Adrenal gland (tissue), 9 donors: ENCODE measurements at regions not wholly inside any gene's neighbourhood (a gene's known extent, or its start where the extent isn't known, plus 50 kb on each side); places are given as distances from the start of the nearest gene placed in this dataset.

Experiments
- DNase-seq, 7 donors: peaks; one replicate each; pipeline ENCODE4 v3.0.0-alpha.2; 2019 to 2020
- H3K27ac ChIP-seq, 5 donors: fragments of 200-600 bp; sonication (generic) in 4 of 5; 1 replicate in 3 of 5; 2 replicates in 2 of 5; pipeline versions ENCODE4 v1.5.1 to v1.8.0; 2016 to 2020; ENCODE audit warnings: mild to moderate bottlenecking in 1 of 5
- H3K27me3 ChIP-seq: fragments of 200-600 bp; 2 replicates; pipeline ENCODE4 v1.8.0; 2021
- H3K36me3 ChIP-seq, 2 donors: fragments of 200-600 bp; replicated peaks in 1 of 2; 1 replicate in 1 of 2; 2 replicates in 1 of 2; pipeline versions ENCODE4 v1.5.1 to v1.8.0; 2018 to 2022
- H3K4me1 ChIP-seq, 2 donors: fragments of 200-600 bp; replicated peaks in 1 of 2; 1 replicate in 1 of 2; 2 replicates in 1 of 2; pipeline versions ENCODE4 v1.5.1 to v1.8.0; 2018 to 2021
- H3K4me3 ChIP-seq, 4 donors: fragments of 200-600 bp; sonication (generic) in 3 of 4; one replicate each; pipeline ENCODE4 v1.5.1; 2016 to 2018
- H3K9me3 ChIP-seq, 3 donors: fragments of 200-600 bp; sonication (generic) in 1 of 3; replicated peaks in 1 of 3; 1 replicate in 2 of 3; 2 replicates in 1 of 3; pipeline versions ENCODE4 v1.5.1 to v1.8.0; 2016 to 2021
- CTCF ChIP-seq, 6 experiments: fragments of 450-650 bp in 4 of 6; fragments of 200-600 bp in 2 of 6; sonication (generic) in 1 of 6; IDR thresholded peaks; 1 replicate in 5 of 6; 2 replicates in 1 of 6; pipeline versions ENCODE4 v1.5.1 to v1.8.0; 2016 to 2021; ENCODE audit warnings: antibody characterized with exemption in 6 of 6, mild to moderate bottlenecking in 2 of 6, moderate library complexity in 1 of 6
- POLR2A ChIP-seq, 2 donors: fragments of 450-650 bp; IDR thresholded peaks; one replicate each; pipeline ENCODE4 v1.6.1; 2017; ENCODE audit warnings: antibody characterized with exemption in 2 of 2, mild to moderate bottlenecking in 2 of 2, moderate library complexity in 1 of 2
- WGBS, 4 donors: extraction: QIAGEN DNeasy Blood & Tissue Kit in 2 of 4; methylation state at CpG; one replicate each; pipeline versions ENCODE4 v1.1.5 to v1.1.7; 2013 to 2017; 5-methylcytosine and 5-hydroxymethylcytosine counted together
- intact Hi-C, 2 donors: fragments of 100-400 bp; cut with DNase I; formaldehyde crosslinking; loops; one replicate each; pipeline versions ENCODE4 v1.14.1 to v1.15.0; 2022 to 2023
- donor health status: healthy with polysubstance abuse.
- donor health status: Bipolar disorder and iron deficiency.
- donor health status: DM: yes; HTN: yes; CAD: no.
- donor health status: DM: no; HTN: no; CAD: no.
- donor health status: DM: no; HTN: no; CAD: no.

GRCh38 chr18:40672590-40672989 lies 1282.4 kb upstream of the PIK3C3 start:
- no peak for DNase-seq
- 76 to 80% (median 78%) methylated on average over 4 of the region's 4 CpGs for WGBS, 4 donors
- no peaks in the 10 kb centered on the region for H3K4me1 ChIP-seq
- no peak overlapping the region for H3K27ac ChIP-seq
- no peaks in the 10 kb centered on the region for H3K27me3 ChIP-seq
- no peak for TF ChIP-seq POLR2A (IDR thresholded peaks at IDR 0.05)
- no peak for TF ChIP-seq CTCF (IDR thresholded peaks at IDR 0.05)
- no peak overlapping the region for H3K4me3 ChIP-seq
- no peaks in the 10 kb centered on the region for H3K9me3 ChIP-seq
- intact Hi-C loops, result no loop called here
- H3K36me3 ChIP-seq, result no peaks in the 10 kb centered on the region

GRCh38 chr18:40670668-40671375 lies 1284.2 kb upstream of the PIK3C3 start:
- Histone ChIP-seq H3K36me3 (no peaks in the 10 kb centered on the region), H3K27me3 (no peaks in the 10 kb centered on the region), H3K4me1 (no peaks in the 10 kb centered on the region), H3K9me3 (no peaks in the 10 kb centered on the region), H3K4me3 (no peak overlapping the region), H3K27ac (no peak overlapping the region)
- WGBS, 4 donors, result 70 to 74% (median 72%) methylated on average over 8 of the region's 8 CpGs
- TF ChIP-seq CTCF (IDR thresholded peaks at IDR 0.05) (no peak), POLR2A (IDR thresholded peaks at IDR 0.05) (no peak)
- intact Hi-C loops, result no loop called here
- no peak for DNase-seq

GRCh38 chr18:40662898-40663437 lies 1292.1 kb upstream of the PIK3C3 start:
- H3K27me3 ChIP-seq, result no peaks in the 10 kb centered on the region
- intact Hi-C loops, result no loop called here
- no peaks in the 10 kb centered on the region for H3K9me3 ChIP-seq
- H3K4me3 ChIP-seq, result no peak overlapping the region
- no peak for DNase-seq
- H3K4me1 ChIP-seq, result no peaks in the 10 kb centered on the region
- H3K36me3 ChIP-seq, result no peaks in the 10 kb centered on the region
- H3K27ac ChIP-seq, result no peak overlapping the region
- WGBS, 4 donors, result 82 to 84% (median 83%) methylated on average over 10 to 16 of the region's 16 CpGs
- TF ChIP-seq CTCF (IDR thresholded peaks at IDR 0.05) (no peak), POLR2A (IDR thresholded peaks at IDR 0.05) (no peak)

GRCh38 chr18:40653682-40654081 lies 1301.4 kb upstream of the PIK3C3 start:
- Histone ChIP-seq H3K4me3 (no peak overlapping the region), H3K36me3 (no peaks in the 10 kb centered on the region), H3K27ac (no peak overlapping the region), H3K9me3 (no peaks in the 10 kb centered on the region), H3K4me1 (no peaks in the 10 kb centered on the region), H3K27me3 (no peaks in the 10 kb centered on the region)
- 63 to 79% (median 71%) methylated on average over 1 of the region's 1 CpG for WGBS, 4 donors
- intact Hi-C loops, result no loop called here
- no peak for DNase-seq
- TF ChIP-seq CTCF (IDR thresholded peaks at IDR 0.05) (no peak), POLR2A (IDR thresholded peaks at IDR 0.05) (no peak)
